T-helper 2 cell treated with Interferon-gamma antibody and Interleukin-4, amounts not matched to agents 5 μg/mL and 100 μg/mL, for 36 hours (primary cell): ENCODE measurements at regions not wholly inside any gene's neighbourhood (a gene's known extent, or its start where the extent isn't known, plus 50 kb on each side); places are given as distances from the start of the nearest gene placed in this dataset.

ENCODE experiments used
- DNase-seq: peaks from one replicate; pipeline ENCODE4 v3.0.0; 2021; ENCODE audit warnings: low spot score
- H3K27ac Mint-ChIP-seq: one replicate; pipeline ENCODE4 v1.8.0; 2021; ENCODE audit warnings: mild to moderate bottlenecking, mixed read lengths
- H3K27me3 Mint-ChIP-seq: one replicate; pipeline ENCODE4 v1.8.0; 2021; ENCODE audit warnings: low read depth, mixed read lengths
- H3K36me3 Mint-ChIP-seq: one replicate; pipeline ENCODE4 v1.8.0; 2021; ENCODE audit warnings: low read depth, mixed read lengths
- H3K4me1 Mint-ChIP-seq: one replicate; pipeline ENCODE4 v1.8.0; 2021; ENCODE audit warnings: low read depth, mixed read lengths
- H3K4me3 Mint-ChIP-seq: one replicate; pipeline ENCODE4 v1.8.0; 2022; ENCODE audit warnings: mild to moderate bottlenecking, moderate library complexity, mixed read lengths
- H3K9me3 Mint-ChIP-seq: one replicate; pipeline ENCODE4 v1.8.0; 2021; ENCODE audit warnings: mixed read lengths

DNA sequence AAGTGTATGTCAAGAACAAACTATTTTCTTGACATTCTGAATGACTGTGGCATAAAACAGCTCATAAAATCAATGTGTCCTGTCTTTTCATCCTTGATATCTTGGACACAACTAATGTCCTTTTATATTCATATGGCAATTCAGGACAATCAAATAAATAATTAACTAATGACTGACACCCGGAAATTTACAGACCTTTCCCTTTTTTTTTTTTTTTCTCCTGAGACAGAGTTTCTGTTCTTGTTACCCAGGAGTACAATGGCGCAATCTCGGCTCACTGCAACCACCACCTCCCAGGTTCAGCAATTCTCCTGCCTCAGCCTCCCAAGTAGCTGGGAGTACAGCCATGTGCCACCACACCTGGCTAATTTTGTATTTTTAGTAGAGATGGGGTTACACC, 107.1 kb upstream of the LGSN start:
- Mint-ChIP-seq H3K27me3 (peaks cover 2% of the 10 kb centered on the region), H3K4me3 (no peak overlapping the region), H3K36me3 (no peaks in the 10 kb centered on the region), H3K27ac (no peak overlapping the region), H3K9me3 (no peaks in the 10 kb centered on the region), H3K4me1 (no peaks in the 10 kb centered on the region)
- DNase-seq: no peak

DNA sequence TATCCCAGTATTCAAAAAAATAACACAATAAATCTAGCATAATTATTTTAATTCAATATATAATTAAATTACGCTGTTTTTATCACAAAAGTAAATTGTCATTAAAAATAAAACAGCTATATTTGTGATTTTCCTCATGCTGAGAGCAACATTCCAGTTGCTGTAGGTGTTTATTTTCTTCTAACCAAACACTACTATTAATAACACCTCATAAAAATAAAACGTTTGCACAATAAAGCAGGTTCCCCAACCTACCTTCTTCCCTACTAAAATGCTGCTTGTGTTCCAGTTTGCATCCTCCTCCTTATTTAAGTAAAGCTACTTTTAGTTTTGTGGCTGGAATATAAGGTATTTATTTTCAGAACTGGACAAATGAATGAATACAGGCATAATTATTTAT, 108.2 kb upstream of the LGSN start:
- H3K4me3 Mint-ChIP-seq: no peak overlapping the region

DNA sequence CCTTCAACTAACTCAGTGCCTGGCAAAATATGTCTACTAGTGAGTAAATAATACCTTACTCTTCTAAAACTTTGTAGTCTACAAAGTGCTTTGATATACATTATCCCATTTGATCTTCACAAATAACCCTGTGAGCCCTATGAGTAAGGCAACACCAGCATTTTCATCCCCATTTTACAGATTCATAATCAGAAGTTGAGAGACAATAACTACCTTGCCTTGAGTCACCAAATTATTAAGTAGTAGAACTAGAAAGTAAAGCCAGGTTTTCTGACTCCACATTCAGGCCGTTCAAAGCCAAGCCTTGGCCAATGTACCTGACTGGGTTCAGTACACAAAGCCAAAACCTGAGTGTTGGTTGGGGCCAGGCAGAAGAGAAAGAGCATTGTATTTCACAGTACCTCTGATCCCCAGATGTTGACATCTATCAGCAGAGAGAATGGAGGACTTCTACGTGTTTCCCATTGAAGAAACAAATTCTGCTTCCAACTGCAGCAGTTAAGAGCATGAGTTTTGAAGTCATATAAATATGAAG, 111.3 kb upstream of the LGSN start:
- no peak overlapping the region for H3K27ac Mint-ChIP-seq
- H3K9me3 Mint-ChIP-seq: no peaks in the 10 kb centered on the region
- no peak overlapping the region for H3K4me3 Mint-ChIP-seq
- no peaks in the 10 kb centered on the region for H3K4me1 Mint-ChIP-seq
- DNase-seq: no peak
- no peaks in the 10 kb centered on the region for H3K36me3 Mint-ChIP-seq
- H3K27me3 Mint-ChIP-seq: peaks cover 8% of the 10 kb centered on the region

More for the DNA sequence above, 108.2 kb upstream of the LGSN start:
- Mint-ChIP-seq H3K27me3 (peaks cover 2% of the 10 kb centered on the region), H3K36me3 (no peaks in the 10 kb centered on the region), H3K9me3 (no peaks in the 10 kb centered on the region), H3K4me1 (no peaks in the 10 kb centered on the region), H3K27ac (no peak overlapping the region)
- DNase-seq: no peak

DNA sequence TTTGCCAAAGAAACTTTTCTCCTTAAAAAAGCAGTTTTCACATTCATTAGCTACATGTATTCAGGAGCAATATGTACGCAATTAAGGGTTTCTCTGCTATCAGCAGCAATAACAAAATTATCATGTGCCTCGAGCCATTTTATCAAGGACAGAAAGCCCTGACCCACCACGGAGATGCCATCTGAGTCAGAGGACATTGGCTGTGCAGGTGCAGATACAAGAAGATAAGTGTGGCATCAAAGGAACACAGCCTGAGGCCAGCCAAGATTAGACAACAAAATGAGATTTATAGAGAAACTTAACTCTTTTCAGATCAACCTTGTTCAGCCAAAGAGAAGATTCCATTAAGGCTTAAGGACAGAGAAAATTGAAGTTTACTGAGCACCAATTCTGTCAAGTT, 115.2 kb upstream of the LGSN start:
- no peak overlapping the region for H3K4me3 Mint-ChIP-seq
- peaks cover 8% of the 10 kb centered on the region for H3K27me3 Mint-ChIP-seq
- no peak for DNase-seq
- no peaks in the 10 kb centered on the region for H3K4me1 Mint-ChIP-seq
- H3K27ac Mint-ChIP-seq: no peak overlapping the region
- no peaks in the 10 kb centered on the region for H3K36me3 Mint-ChIP-seq
- no peaks in the 10 kb centered on the region for H3K9me3 Mint-ChIP-seq

DNA sequence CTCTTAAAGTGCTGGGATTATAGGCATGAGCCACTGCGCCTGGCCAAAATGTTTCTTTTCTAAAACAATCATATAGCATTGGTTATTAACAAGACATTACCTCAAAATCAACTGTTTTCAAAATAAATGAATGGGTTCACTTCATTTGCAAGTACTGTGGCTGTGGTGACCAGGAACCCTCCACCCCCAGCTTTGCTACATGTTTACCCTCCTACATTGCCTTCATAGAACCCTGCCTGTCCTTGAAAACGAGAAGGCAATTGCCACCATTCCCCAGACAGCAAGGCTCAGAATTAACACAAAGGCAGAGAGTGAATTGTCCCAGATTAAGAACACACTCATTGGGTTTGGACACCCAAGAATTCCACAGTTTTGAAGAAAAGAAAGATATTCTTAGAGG, 116.6 kb upstream of the LGSN start:
- Mint-ChIP-seq H3K36me3 (no peaks in the 10 kb centered on the region), H3K9me3 (no peaks in the 10 kb centered on the region), H3K27ac (no peak overlapping the region), H3K27me3 (peaks cover 6% of the 10 kb centered on the region), H3K4me1 (peaks cover 3% of the 10 kb centered on the region), H3K4me3 (no peak overlapping the region)
- no peak for DNase-seq

DNA sequence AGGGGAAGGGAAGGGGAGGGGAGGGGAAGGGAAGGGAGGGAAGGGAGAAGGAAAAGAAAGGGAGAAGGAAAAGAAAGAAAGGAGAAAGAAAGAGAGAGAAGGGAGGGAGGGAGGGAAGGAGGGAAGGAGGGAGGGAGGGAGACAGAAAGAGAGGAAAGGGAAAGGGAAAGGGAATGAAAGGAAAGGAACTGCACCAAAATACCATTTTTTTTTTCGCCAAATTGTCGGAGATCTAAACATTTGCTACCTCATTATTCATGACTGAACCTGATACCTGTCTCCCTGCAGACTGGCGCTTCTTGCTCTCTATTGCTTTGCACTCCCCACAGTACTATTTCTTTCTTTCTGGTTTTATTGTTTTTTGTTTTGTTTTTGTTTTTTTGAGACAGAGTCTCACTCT, 117.3 kb upstream of the LGSN start:
- no peak overlapping the region for H3K27ac Mint-ChIP-seq
- H3K4me3 Mint-ChIP-seq: no peak overlapping the region
- H3K36me3 Mint-ChIP-seq: no peaks in the 10 kb centered on the region
- no peak for DNase-seq
- no peaks in the 10 kb centered on the region for H3K9me3 Mint-ChIP-seq
- peaks cover 6% of the 10 kb centered on the region for H3K27me3 Mint-ChIP-seq
- peaks cover 3% of the 10 kb centered on the region for H3K4me1 Mint-ChIP-seq

DNA sequence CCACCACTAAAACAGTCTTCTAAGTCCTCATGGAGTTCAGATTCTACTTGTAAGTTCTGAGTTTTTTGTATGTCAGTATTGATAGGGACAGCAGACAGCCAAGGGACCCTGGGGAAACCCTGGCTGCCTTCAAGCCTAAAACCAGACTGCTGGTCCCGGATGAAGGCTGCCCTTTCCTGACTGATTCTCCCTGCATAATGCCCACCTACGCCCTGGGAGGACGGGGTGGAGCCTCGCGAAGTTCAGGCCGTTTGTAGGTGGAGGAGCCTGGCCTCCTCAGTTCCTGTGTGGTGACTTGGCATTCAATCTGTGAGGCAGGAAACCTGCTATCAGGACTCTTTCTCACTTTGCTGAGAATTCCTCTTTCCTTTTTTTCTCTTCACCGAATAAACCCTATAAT, 120.3 kb upstream of the LGSN start:
- peaks cover 3% of the 10 kb centered on the region for H3K4me1 Mint-ChIP-seq
- H3K27ac Mint-ChIP-seq: no peak overlapping the region

DNA sequence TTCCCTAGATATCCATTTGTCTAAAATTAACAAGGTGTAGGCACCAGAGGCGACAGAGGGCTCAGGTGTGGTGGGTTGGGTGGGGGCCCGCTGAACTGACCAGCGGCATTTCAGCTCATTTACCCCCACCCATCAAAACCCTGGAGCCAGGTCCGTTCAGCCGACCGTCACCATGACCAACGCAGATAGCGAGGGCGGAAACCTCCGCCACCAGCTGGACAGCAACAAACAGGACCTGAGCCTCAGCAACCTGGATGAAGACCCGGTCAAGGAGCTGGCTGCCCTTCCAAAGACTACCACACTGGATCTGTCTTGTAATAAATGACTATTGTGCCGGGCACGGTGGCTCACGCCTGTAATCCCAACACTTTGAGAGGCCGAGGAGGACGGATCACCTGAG, 120.8 kb upstream of the LGSN start:
- Mint-ChIP-seq H3K27me3 (peaks cover 2% of the 10 kb centered on the region), H3K36me3 (no peaks in the 10 kb centered on the region), H3K4me1 (peaks cover 3% of the 10 kb centered on the region), H3K9me3 (no peaks in the 10 kb centered on the region), H3K27ac (no peak overlapping the region), H3K4me3 (no peak overlapping the region)
- no peak for DNase-seq

More for the DNA sequence above, 120.3 kb upstream of the LGSN start:
- no peak for DNase-seq
- H3K36me3 Mint-ChIP-seq: no peaks in the 10 kb centered on the region
- no peaks in the 10 kb centered on the region for H3K9me3 Mint-ChIP-seq
- peaks cover 2% of the 10 kb centered on the region for H3K27me3 Mint-ChIP-seq
- no peak overlapping the region for H3K4me3 Mint-ChIP-seq

DNA sequence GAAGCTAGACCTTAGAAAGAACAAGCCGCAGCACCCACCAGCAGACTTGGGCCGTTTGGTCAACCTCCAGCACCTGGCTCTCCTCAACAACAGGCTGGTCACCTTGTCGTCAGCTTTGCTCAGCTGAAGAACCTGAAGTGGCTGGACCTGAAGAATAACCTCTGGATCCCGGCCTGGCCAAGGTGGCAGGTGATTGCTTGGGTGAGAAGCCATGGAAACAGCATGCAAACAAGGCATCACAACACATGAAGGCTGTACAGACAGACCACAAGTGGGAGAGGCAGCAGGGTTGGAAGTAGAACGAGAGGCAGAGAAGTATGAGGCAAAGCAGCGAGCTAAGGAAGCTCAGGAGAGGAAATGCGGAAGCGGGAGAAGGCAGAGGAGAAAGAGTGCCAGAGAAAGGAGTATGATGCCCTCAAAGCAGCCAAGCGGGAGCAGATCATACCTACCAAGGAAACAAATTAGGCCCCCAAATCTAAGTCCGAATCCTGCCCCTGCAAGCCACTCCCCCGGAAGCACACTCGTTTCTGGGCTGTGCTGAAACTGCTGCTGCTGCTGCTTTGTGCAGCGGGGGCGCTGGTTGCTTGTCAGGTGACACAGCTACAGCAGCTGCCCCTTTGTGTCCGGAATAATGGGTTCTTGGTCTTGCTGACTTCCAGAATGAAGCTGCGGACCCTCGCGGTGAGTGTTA, 121.6 kb upstream of the LGSN start:
- no peaks in the 10 kb centered on the region for H3K27me3 Mint-ChIP-seq
- no peaks in the 10 kb centered on the region for H3K36me3 Mint-ChIP-seq
- H3K27ac Mint-ChIP-seq: no peak overlapping the region
- DNase-seq: no peak
- peaks cover 3% of the 10 kb centered on the region for H3K4me1 Mint-ChIP-seq
- H3K4me3 Mint-ChIP-seq: no peak overlapping the region
- no peaks in the 10 kb centered on the region for H3K9me3 Mint-ChIP-seq

DNA sequence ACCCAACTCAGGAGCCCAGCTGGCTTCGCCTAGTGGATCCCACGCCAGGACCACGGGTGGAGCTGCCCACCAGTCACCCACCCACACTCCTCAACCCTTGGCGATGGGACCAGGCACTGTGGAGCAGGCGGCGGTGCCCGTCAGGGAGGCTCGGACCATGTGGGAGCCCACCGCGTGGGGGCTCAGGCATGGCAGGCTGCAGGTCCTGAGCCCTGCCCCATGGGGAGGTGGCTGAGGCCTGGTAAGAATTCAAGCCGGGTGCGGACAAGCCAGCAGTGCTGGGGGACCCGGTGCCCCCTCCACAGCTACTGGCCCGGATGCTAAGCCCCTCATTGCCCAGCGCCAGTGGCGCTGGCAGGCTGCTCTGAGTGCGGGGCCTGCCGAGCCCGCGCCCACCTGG, 123.1 kb upstream of the LGSN start:
- no peak overlapping the region for H3K27ac Mint-ChIP-seq
- H3K9me3 Mint-ChIP-seq: no peaks in the 10 kb centered on the region
- DNase-seq: no peak
- no peak overlapping the region for H3K4me3 Mint-ChIP-seq
- H3K27me3 Mint-ChIP-seq: no peaks in the 10 kb centered on the region
- peaks cover 3% of the 10 kb centered on the region for H3K4me1 Mint-ChIP-seq
- H3K36me3 Mint-ChIP-seq: no peaks in the 10 kb centered on the region

DNA sequence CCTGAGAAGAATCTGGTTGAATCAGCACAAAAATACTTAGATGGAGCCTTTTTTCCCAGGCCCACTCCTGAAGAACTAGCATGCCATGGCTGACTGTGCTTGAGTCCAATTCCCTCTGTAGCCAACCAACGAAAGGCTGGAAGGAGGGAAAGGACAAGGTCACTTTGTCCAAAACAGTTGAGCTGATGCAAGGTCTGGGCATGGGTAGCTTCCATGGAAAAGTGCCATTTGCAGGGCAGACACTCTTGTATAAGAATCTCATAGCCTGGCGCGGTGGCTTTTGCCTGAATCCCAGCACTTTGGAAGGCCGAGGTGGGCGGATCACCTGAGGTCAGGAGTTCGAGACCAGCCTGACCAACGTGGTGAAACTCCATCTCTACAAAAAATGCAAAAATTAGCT, 125.0 kb upstream of the LGSN start:
- Mint-ChIP-seq H3K9me3 (no peaks in the 10 kb centered on the region), H3K4me3 (no peak overlapping the region), H3K27me3 (no peaks in the 10 kb centered on the region), H3K36me3 (no peaks in the 10 kb centered on the region), H3K27ac (no peak overlapping the region), H3K4me1 (peaks cover 3% of the 10 kb centered on the region)
- no peak for DNase-seq

DNA sequence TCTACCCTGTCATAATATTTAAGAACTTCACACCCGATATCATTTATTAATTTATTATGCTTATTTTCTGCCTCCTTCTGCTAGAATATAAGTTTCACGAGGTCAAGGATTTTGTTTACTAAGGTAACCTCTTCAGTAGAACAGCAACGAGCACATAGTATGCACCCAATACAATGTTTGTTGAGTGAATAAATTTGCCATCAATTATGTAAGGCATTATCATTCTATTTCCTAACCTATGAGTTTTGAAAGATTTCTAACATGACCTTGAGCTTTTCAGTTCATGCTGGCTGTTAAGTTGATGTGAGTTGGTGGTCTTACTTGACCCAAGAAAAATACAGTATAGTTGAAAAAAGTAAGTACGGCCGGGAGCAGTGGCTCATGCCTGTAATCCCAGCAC, 125.9 kb upstream of the LOC128125822 start:
- no peak for DNase-seq
- no peaks in the 10 kb centered on the region for H3K9me3 Mint-ChIP-seq
- no peaks in the 10 kb centered on the region for H3K4me1 Mint-ChIP-seq
- H3K36me3 Mint-ChIP-seq: no peaks in the 10 kb centered on the region
- no peaks in the 10 kb centered on the region for H3K27me3 Mint-ChIP-seq
- H3K27ac Mint-ChIP-seq: no peak overlapping the region
- H3K4me3 Mint-ChIP-seq: no peak overlapping the region

DNA sequence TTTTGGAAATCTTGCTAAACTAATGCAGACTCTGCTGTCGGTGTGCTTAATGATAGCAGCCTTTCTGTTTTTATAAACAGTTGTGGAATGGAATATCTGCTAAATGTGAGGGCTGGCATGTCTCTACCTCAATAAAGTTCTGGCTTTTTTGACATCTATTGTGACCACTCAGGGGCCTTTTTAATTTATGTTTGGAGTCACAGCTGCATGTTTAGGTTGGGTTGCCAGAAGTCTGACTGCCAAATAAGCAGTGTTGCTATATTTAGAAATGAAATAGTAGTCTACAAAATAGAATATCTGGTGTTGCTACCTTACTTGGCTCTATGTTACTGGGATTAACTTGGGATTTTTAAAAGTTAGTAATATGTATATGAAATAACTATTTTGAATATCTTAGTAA, 125.1 kb upstream of the LOC128125822 start:
- Mint-ChIP-seq H3K27ac (no peak overlapping the region), H3K9me3 (no peaks in the 10 kb centered on the region), H3K4me3 (no peak overlapping the region), H3K4me1 (no peaks in the 10 kb centered on the region), H3K27me3 (no peaks in the 10 kb centered on the region), H3K36me3 (no peaks in the 10 kb centered on the region)
- no peak for DNase-seq

DNA sequence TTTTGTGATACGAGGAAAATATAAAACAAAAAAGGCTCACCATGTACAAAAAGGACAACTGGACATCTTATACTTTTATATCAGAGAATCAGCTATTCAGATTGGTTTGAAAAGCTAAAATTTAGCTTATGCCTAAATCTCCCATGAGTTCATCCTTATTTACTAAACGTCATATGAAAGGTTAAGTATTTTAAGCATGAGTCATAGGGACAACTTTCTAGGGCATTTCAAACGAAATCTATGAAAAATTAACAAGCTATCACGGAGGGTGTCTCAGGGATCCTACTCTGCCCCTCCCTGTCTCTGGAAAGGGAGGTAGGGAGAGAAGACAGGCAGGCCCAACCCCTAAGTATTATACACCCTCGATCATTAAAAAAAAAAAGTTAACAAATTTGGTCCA, 124.1 kb upstream of the LOC128125822 start:
- Mint-ChIP-seq H3K27ac (no peak overlapping the region), H3K4me1 (no peaks in the 10 kb centered on the region), H3K9me3 (no peaks in the 10 kb centered on the region), H3K4me3 (no peak overlapping the region), H3K27me3 (peaks cover 5% of the 10 kb centered on the region), H3K36me3 (no peaks in the 10 kb centered on the region)
- no peak for DNase-seq

DNA sequence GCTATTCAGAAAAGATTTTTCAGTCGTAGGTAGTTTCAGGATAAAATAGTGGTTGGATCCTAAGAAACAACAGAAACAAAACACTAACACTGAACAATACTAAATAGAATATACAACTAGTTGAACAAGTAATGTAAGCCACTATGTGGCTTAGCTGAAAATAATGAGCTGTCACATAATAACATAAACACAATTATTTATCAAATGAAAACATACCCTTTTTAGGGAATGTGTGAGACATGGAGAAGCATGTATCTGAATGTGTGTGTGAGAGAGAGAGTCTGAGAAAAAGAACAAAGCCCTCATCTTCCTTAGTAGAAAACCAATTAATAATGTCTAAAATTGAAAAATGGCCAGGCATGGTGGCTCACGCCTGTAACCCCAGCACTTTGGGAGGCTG, 122.6 kb upstream of the LOC128125822 start:
- DNase-seq: no peak
- Mint-ChIP-seq H3K36me3 (no peaks in the 10 kb centered on the region), H3K4me1 (no peaks in the 10 kb centered on the region), H3K27me3 (peaks cover 7% of the 10 kb centered on the region), H3K4me3 (no peak overlapping the region), H3K9me3 (no peaks in the 10 kb centered on the region), H3K27ac (no peak overlapping the region)
